Calu3 (cell line): ENCODE measurements at regions not wholly inside any gene's neighbourhood (a gene's known extent, or its start where the extent isn't known, plus 50 kb on each side); places are given as distances from the start of the nearest gene placed in this dataset.

Experiments used
- BruUV-seq: library from RNA; stranded (reverse); fragments of 400-500 nt; replicated peaks from 2 replicates; lab custom pipeline; 2021; lab: Mats Ljungman, UMichigan
- CTCF ChIA-PET: fragments of 300-600 bp; sonication (Branson Sonifier 250); formaldehyde crosslinking; loops from one replicate; lab custom pipeline; 2022; ENCODE audit warnings: antibody characterized with exemption; lab: Charles Lee
- DNase-seq: peaks from one replicate; pipeline ENCODE4 v3.0.0; 2022
- H3K27ac Mint-ChIP-seq: one replicate; pipeline ENCODE4 v1.8.0; 2022; ENCODE audit warnings: mixed read lengths; ENCODE audit not compliant: unreplicated experiment
- H3K27me3 Mint-ChIP-seq: one replicate; pipeline ENCODE4 v1.8.0; 2022; ENCODE audit warnings: mixed read lengths; ENCODE audit not compliant: unreplicated experiment
- H3K36me3 Mint-ChIP-seq: one replicate; pipeline ENCODE4 v1.8.0; 2022; ENCODE audit warnings: mild to moderate bottlenecking, moderate library complexity, mixed read lengths; ENCODE audit not compliant: insufficient read depth, unreplicated experiment
- H3K4me1 Mint-ChIP-seq: one replicate; pipeline ENCODE4 v1.8.0; 2022; ENCODE audit warnings: mild to moderate bottlenecking, low read depth, mixed read lengths; ENCODE audit not compliant: unreplicated experiment
- H3K4me3 Mint-ChIP-seq: one replicate; pipeline ENCODE4 v1.8.0; 2022; ENCODE audit warnings: mild to moderate bottlenecking, low read depth, moderate library complexity, mixed read lengths; ENCODE audit not compliant: unreplicated experiment
- H3K9me3 Mint-ChIP-seq: one replicate; pipeline ENCODE4 v1.8.0; 2022; ENCODE audit warnings: low read depth, mixed read lengths; ENCODE audit not compliant: unreplicated experiment
- intact Hi-C: fragments of 100-400 bp; cut with micrococcal nuclease; formaldehyde crosslinking; loops from one replicate; pipeline ENCODE4 v1.10.0; 2022; ENCODE audit not compliant: unreplicated experiment
- TF ChIP-seq, protein P1 (sequence below): fragments of 200-600 bp; IDR thresholded peaks from one replicate; pipeline ENCODE4 v1.8.0; 2022; ENCODE audit warnings: antibody characterized with exemption; ENCODE audit not compliant: unreplicated experiment

DNA sequence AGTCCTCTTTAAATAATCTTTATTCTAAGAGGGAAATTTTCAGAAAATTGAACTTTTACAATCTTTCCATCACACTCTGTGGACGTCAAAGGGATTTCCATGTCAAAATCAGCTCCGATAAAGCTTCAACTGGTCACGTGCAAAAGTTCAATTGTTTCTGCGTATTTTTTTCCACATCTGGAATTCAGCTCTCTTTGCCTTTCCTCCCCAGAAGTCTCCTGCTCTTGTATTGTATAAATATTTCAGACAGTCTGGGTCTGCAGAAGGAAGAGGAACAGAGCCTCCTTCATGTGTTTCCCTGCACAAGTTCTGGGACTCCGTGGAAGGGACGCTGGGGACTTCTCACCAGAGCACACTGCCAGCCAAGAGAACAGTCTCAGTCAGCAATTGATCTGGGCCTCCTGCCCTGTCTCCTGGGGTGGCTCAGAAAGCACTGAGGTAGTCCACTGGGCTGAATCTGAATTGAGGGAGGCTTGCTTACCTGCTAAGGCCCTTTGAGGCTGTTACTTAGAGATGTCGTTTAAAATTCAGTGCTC is 251.5 kb downstream of the TFCP2L1 start:
- CTCF ChIA-PET = no interaction called here
- H3K4me3 Mint-ChIP-seq = no peak overlapping the region
- H3K27ac Mint-ChIP-seq = no peak overlapping the region
- H3K36me3 Mint-ChIP-seq = no peaks in the 10 kb centered on the region
- H3K9me3 Mint-ChIP-seq = no peaks in the 10 kb centered on the region
- H3K4me1 Mint-ChIP-seq = no peaks in the 10 kb centered on the region
- BruUV-seq = no TSS peak
- no peak for DNase-seq
- intact Hi-C loops = no loop called here
- TF ChIP-seq, protein P1, sequence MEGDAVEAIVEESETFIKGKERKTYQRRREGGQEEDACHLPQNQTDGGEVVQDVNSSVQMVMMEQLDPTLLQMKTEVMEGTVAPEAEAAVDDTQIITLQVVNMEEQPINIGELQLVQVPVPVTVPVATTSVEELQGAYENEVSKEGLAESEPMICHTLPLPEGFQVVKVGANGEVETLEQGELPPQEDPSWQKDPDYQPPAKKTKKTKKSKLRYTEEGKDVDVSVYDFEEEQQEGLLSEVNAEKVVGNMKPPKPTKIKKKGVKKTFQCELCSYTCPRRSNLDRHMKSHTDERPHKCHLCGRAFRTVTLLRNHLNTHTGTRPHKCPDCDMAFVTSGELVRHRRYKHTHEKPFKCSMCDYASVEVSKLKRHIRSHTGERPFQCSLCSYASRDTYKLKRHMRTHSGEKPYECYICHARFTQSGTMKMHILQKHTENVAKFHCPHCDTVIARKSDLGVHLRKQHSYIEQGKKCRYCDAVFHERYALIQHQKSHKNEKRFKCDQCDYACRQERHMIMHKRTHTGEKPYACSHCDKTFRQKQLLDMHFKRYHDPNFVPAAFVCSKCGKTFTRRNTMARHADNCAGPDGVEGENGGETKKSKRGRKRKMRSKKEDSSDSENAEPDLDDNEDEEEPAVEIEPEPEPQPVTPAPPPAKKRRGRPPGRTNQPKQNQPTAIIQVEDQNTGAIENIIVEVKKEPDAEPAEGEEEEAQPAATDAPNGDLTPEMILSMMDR = no peak
- H3K27me3 Mint-ChIP-seq = peaks cover 72% of the 10 kb centered on the region

DNA sequence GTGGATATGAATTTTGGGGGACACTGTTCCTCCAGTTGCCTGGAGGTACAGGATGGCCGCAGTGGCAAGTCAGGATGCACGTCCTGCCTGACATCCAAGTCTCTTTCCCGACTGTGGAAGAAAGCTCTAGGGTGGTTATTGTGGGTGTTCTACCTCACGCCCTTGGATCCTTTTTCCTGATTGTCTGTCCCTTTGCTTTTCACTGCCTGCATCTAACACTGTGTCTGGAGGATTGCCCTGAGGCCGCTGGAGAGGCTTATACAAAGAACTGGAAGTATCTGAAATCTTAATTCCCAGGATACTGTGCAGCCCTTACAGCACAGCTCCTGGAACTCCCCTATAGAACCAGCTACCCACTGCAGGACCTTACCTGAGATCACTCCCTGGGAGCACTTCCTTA is 250.5 kb downstream of the TFCP2L1 start:
- Mint-ChIP-seq H3K27me3 (peaks cover 62% of the 10 kb centered on the region), H3K4me3 (no peak overlapping the region), H3K4me1 (no peaks in the 10 kb centered on the region), H3K27ac (no peak overlapping the region), H3K36me3 (no peaks in the 10 kb centered on the region), H3K9me3 (no peaks in the 10 kb centered on the region)
- intact Hi-C loops = no loop called here
- TF ChIP-seq, protein P1 = no peak
- DNase-seq = no peak
- no TSS peak for BruUV-seq
- CTCF ChIA-PET = no interaction called here

DNA sequence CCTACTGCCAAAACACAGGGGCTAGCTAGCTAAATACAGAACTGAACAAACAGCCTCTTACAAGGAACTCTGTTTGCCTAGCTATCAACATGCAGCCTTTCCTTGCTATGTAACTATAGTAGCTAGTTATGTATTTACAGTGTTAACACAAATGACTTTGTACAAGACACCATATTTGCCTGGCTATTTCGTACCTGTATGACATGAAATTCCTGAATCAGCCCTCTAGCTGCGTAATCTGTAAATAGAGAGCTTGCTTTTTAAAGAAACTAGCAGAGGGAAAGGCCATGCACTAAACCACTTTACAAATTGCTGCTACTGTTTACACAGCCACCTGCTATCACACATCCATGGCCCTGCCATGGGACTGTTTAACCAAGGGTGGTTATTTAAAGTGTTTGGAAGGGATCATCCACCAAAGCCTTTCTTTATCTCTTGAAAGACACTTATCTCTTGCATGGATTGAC is 248.7 kb downstream of the TFCP2L1 start:
- Mint-ChIP-seq H3K27ac (no peak overlapping the region), H3K4me1 (no peaks in the 10 kb centered on the region), H3K36me3 (no peaks in the 10 kb centered on the region), H3K4me3 (no peak overlapping the region), H3K9me3 (no peaks in the 10 kb centered on the region), H3K27me3 (peaks cover 45% of the 10 kb centered on the region)
- no peak for DNase-seq
- CTCF ChIA-PET = interaction anchor here (0.6 to 1.1 kb wide), 5 partner anchors 19 to 691 kb away, joined by 3 to 4 read pairs (median 3); no protein-coding TSS in a partner anchor
- TF ChIP-seq, protein P1 = no peak
- intact Hi-C loops = no loop called here
- no TSS peak for BruUV-seq

DNA sequence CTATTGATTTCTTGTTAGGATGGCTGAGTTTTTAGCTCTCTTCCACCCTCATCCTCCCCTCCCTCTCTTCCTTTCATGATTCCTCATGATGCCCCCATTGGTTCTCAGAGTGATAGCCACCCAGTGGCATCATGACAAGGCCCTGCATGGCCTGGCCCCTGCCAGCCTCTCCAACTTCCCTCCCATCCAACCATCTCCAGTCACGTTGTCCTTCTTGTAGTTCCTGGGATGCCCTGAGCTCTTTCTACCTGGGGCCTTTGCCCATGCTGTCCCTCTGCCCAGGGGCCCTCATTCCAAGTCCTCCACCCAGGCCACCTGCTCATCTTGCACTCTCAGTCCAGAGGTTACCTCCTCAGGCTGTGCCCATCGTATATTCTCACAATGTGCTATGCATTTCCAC is 247.5 kb downstream of the TFCP2L1 start:
- CTCF ChIA-PET = no interaction called here
- Mint-ChIP-seq H3K4me1 (no peaks in the 10 kb centered on the region), H3K27me3 (peaks cover 33% of the 10 kb centered on the region), H3K9me3 (no peaks in the 10 kb centered on the region), H3K27ac (no peak overlapping the region), H3K4me3 (no peak overlapping the region), H3K36me3 (no peaks in the 10 kb centered on the region)
- no peak for DNase-seq
- intact Hi-C loops = no loop called here
- no TSS peak for BruUV-seq
- TF ChIP-seq, protein P1 = no peak
